ENCODE measurements at regions not wholly inside any gene's neighbourhood (a gene's known extent, or its start where the extent isn't known, plus 50 kb on each side); places are given as distances from the start of the nearest gene placed in this dataset.

DNA sequence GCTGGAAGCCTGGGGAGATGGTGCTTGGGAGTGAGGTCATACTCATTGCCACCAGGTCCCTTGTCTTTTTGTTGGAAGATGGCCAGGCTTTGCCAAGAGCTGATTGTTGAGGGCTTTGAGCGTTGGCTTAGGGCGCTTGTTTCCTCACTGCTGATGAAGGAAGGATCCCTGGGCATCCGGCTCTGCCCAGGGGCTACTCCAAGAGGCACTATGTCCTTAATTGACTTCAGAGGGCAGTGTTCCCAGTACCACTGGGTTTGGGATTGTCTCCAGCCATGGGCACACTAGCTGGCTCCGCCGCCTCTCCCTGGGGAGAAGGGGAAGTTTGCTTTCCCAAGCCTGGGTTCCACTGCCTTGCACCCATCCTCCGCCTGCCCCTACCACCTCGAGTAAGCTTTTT is 57.2 kb upstream of the RGMA start:
- Histone ChIP-seq H3K79me2 (ENCODE audit: control insufficient read depth, insufficient read depth, low read length) (no peaks in the 10 kb centered on the region), H3K23ac (ENCODE audit: low read length) (no peak overlapping the region), H3K27me3 (ENCODE audit: insufficient read depth, low read length, poor library complexity) (no peaks in the 10 kb centered on the region), H2BK15ac (replicated peaks; ENCODE audit: low read depth) (no peak overlapping the region), H3K79me1 (ENCODE audit: low read length) (no peaks in the 10 kb centered on the region), H2AK5ac (ENCODE audit: low read length) (no peak overlapping the region), H3K4me2 (ENCODE audit: low read length) (no peak overlapping the region), H3K4me3 (ENCODE audit: low read length) (no peak overlapping the region), H2BK120ac (ENCODE audit: low read depth, low read length) (no peak overlapping the region), H3K56ac (ENCODE audit: low read length) (no peak overlapping the region), H4K8ac (ENCODE audit: low read depth, low read length) (no peak overlapping the region), H3K4ac (ENCODE audit: low read depth, low read length) (no peak overlapping the region), H4K5ac (ENCODE audit: low read length) (no peak overlapping the region), H2BK5ac (ENCODE audit: low read length) (no peak overlapping the region), H3K36me3 (ENCODE audit: control insufficient read depth, insufficient read depth, low read length) (no peaks in the 10 kb centered on the region), H3K18ac (ENCODE audit: low read length) (no peak overlapping the region), H3K4me1 (ENCODE audit: control insufficient read depth, low read depth, low read length) (no peaks in the 10 kb centered on the region), H3K9ac (ENCODE audit: low read length) (no peak overlapping the region), H3K27ac (ENCODE audit: low read depth, low read length) (no peak overlapping the region)
- WGBS (ENCODE audit: extremely low coverage, insufficient coverage, low lambda C conversion rate): no CpG with 5 or more reads among the region's 7 CpGs
- no peak for DNase-seq

DNA sequence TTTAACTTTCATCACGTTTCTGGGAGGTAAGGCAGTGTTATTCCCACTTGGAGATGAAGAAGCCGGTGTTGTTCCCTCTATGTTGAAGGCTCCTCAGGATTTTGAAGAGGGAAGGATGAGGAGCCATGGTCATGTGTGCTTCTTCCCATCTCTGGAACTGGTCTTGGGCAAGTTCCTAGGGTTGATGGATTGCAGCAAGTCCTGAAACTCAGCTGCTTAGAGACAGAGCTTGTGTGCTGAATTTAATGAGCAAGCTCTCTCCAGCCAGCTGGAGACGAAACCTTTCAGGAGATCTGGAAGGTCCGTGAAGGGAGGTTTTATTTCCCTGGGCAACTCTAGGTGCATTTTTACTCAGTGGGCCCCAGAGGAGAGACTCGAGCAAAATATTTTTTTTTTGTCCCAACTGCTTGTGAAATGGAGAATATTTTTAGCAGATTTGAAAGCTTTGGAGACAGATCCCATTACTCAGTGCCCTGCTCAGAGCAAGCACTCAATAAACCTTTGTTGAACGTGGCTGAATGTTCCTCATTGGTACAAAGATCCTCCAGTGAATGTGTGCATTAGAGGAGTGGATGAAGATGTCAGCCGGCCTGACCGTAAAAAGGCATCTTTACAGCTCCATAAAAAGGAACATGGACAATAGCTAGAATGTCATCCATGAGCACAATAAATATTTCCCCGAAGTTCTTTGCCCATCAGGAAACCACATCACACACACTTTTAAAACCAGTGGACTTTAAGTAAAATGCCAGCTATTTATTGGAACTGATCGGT is 55.6 kb upstream of the RGMA start:
- H3K36me3 ChIP-seq (ENCODE audit: control insufficient read depth, insufficient read depth, low read length): no peaks in the 10 kb centered on the region
- H2BK120ac ChIP-seq (ENCODE audit: low read depth, low read length): no peak overlapping the region
- DNase-seq: no peak
- no peaks in the 10 kb centered on the region for H3K79me2 ChIP-seq (ENCODE audit: control insufficient read depth, insufficient read depth, low read length)
- H3K4me3 ChIP-seq (ENCODE audit: low read length): no peak overlapping the region
- no peak overlapping the region for H3K18ac ChIP-seq (ENCODE audit: low read length)
- no peak overlapping the region for H3K9ac ChIP-seq (ENCODE audit: low read length)
- H3K23ac ChIP-seq (ENCODE audit: low read length): no peak overlapping the region
- no peak overlapping the region for H4K8ac ChIP-seq (ENCODE audit: low read depth, low read length)
- H3K56ac ChIP-seq (ENCODE audit: low read length): no peak overlapping the region
- H2BK5ac ChIP-seq (ENCODE audit: low read length): no peak overlapping the region
- no peaks in the 10 kb centered on the region for H3K79me1 ChIP-seq (ENCODE audit: low read length)
- H3K4ac ChIP-seq (ENCODE audit: low read depth, low read length): no peak overlapping the region
- no peak overlapping the region for H3K4me2 ChIP-seq (ENCODE audit: low read length)
- H3K4me1 ChIP-seq (ENCODE audit: control insufficient read depth, low read depth, low read length): no peaks in the 10 kb centered on the region
- H3K27ac ChIP-seq (ENCODE audit: low read depth, low read length): no peak overlapping the region
- no CpG with 5 or more reads among the region's 10 CpGs for WGBS (ENCODE audit: extremely low coverage, insufficient coverage, low lambda C conversion rate)
- H2AK5ac ChIP-seq (ENCODE audit: low read length): no peak overlapping the region
- H3K27me3 ChIP-seq (ENCODE audit: insufficient read depth, low read length, poor library complexity): no peaks in the 10 kb centered on the region
- H4K5ac ChIP-seq (ENCODE audit: low read length): no peak overlapping the region
- no peak overlapping the region for H2BK15ac ChIP-seq (replicated peaks; ENCODE audit: low read depth)

DNA sequence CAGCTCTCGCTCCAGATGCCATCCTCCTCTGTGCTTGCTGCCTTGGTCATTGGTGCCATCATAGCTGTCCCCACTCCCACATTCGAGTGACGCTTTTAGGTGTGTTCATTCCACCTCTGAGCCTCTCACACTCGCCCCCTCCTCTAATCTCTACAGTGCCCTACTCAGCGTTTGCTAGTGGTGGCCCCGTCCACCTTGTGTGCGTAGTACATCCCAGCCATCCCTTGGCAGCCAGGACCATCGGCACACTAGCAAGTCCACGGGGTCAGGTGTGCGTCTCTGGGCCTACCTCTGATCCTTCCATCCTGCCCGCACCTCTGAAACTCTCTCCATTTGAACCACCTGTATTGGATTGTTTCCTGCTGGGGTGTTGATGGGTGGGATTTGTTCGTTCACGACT is 54.2 kb upstream of the RGMA start:
- Histone ChIP-seq H2BK15ac (replicated peaks; ENCODE audit: low read depth) (no peak overlapping the region), H3K9ac (ENCODE audit: low read length) (no peak overlapping the region), H3K79me2 (ENCODE audit: control insufficient read depth, insufficient read depth, low read length) (no peaks in the 10 kb centered on the region), H3K56ac (ENCODE audit: low read length) (no peak overlapping the region), H2AK5ac (ENCODE audit: low read length) (no peak overlapping the region), H3K4me1 (ENCODE audit: control insufficient read depth, low read depth, low read length) (no peaks in the 10 kb centered on the region), H3K4me3 (ENCODE audit: low read length) (no peak overlapping the region), H4K5ac (ENCODE audit: low read length) (no peak overlapping the region), H2BK120ac (ENCODE audit: low read depth, low read length) (no peak overlapping the region), H3K23ac (ENCODE audit: low read length) (no peak overlapping the region), H3K27ac (ENCODE audit: low read depth, low read length) (no peak overlapping the region), H3K79me1 (ENCODE audit: low read length) (no peaks in the 10 kb centered on the region), H3K18ac (ENCODE audit: low read length) (no peak overlapping the region), H3K27me3 (ENCODE audit: insufficient read depth, low read length, poor library complexity) (no peaks in the 10 kb centered on the region), H3K36me3 (ENCODE audit: control insufficient read depth, insufficient read depth, low read length) (no peaks in the 10 kb centered on the region), H2BK5ac (ENCODE audit: low read length) (no peak overlapping the region), H4K8ac (ENCODE audit: low read depth, low read length) (no peak overlapping the region), H3K4me2 (ENCODE audit: low read length) (no peak overlapping the region), H3K4ac (ENCODE audit: low read depth, low read length) (no peak overlapping the region)
- no peak for DNase-seq
- WGBS (ENCODE audit: extremely low coverage, insufficient coverage, low lambda C conversion rate): no CpG with 5 or more reads among the region's 13 CpGs

DNA sequence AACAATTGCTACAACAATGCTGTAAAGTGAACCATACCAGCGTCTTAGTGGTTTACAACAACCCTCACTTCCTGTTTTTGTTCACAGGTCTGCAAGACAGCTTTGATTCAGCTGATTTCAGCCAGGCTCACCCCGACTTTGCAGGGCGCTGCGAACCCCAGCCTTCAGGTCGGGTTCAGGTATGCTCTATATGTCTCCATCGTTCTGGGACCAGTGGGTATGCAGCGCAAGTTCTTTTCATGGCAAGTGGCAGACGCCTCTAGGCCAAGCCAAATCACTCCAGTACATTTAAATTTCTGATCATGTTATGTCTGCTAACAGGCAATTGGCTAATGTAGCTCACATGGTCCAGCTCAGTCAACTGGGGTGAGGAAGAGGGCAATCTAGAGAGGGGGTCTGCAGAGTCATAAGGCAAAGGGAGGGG is 52.4 kb upstream of the RGMA start:
- Histone ChIP-seq H3K4me2 (ENCODE audit: low read length) (no peak overlapping the region), H2BK15ac (replicated peaks; ENCODE audit: low read depth) (no peak overlapping the region), H3K4me3 (ENCODE audit: low read length) (no peak overlapping the region), H3K4ac (ENCODE audit: low read depth, low read length) (no peak overlapping the region), H2BK5ac (ENCODE audit: low read length) (no peak overlapping the region), H3K79me2 (ENCODE audit: control insufficient read depth, insufficient read depth, low read length) (no peaks in the 10 kb centered on the region), H2BK120ac (ENCODE audit: low read depth, low read length) (no peak overlapping the region), H3K79me1 (ENCODE audit: low read length) (no peaks in the 10 kb centered on the region), H3K18ac (ENCODE audit: low read length) (no peak overlapping the region), H3K27me3 (ENCODE audit: insufficient read depth, low read length, poor library complexity) (no peaks in the 10 kb centered on the region), H3K4me1 (ENCODE audit: control insufficient read depth, low read depth, low read length) (no peaks in the 10 kb centered on the region), H3K9ac (ENCODE audit: low read length) (no peak overlapping the region), H3K56ac (ENCODE audit: low read length) (no peak overlapping the region), H4K8ac (ENCODE audit: low read depth, low read length) (no peak overlapping the region), H3K23ac (ENCODE audit: low read length) (no peak overlapping the region), H2AK5ac (ENCODE audit: low read length) (no peak overlapping the region), H3K36me3 (ENCODE audit: control insufficient read depth, insufficient read depth, low read length) (no peaks in the 10 kb centered on the region), H4K5ac (ENCODE audit: low read length) (no peak overlapping the region), H3K27ac (ENCODE audit: low read depth, low read length) (no peak overlapping the region)
- WGBS (ENCODE audit: extremely low coverage, insufficient coverage, low lambda C conversion rate): no CpG with 5 or more reads among the region's 8 CpGs
- no peak for DNase-seq

DNA sequence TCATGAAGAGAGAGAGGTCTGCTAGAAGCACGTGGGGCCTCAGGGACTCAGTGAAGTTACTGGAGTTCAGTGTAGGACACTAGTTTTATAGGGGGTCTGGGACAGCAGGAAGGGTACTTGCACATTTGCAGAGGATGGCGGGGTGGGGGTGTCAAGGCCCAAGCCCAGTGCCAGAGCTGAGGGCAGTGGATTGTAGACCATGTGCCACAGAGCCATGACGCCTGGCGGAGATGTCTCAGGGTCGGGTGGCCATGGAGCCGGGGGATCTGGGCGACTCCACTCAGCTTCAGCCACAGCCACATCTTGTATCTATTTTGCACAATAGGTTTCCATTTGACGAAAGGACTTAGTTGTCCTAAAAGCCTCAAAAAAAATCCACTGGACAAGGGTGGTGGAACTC is 50.4 kb upstream of the RGMA start:
- Histone ChIP-seq H3K4me3 (ENCODE audit: low read length) (no peak overlapping the region), H3K4me2 (ENCODE audit: low read length) (no peak overlapping the region), H3K79me1 (ENCODE audit: low read length) (no peaks in the 10 kb centered on the region), H3K9ac (ENCODE audit: low read length) (no peak overlapping the region), H3K23ac (ENCODE audit: low read length) (no peak overlapping the region), H4K5ac (ENCODE audit: low read length) (no peak overlapping the region), H3K27me3 (ENCODE audit: insufficient read depth, low read length, poor library complexity) (no peaks in the 10 kb centered on the region), H2BK15ac (replicated peaks; ENCODE audit: low read depth) (no peak overlapping the region), H3K27ac (ENCODE audit: low read depth, low read length) (no peak overlapping the region), H3K79me2 (ENCODE audit: control insufficient read depth, insufficient read depth, low read length) (no peaks in the 10 kb centered on the region), H3K36me3 (ENCODE audit: control insufficient read depth, insufficient read depth, low read length) (no peaks in the 10 kb centered on the region), H3K4ac (ENCODE audit: low read depth, low read length) (no peak overlapping the region), H3K18ac (ENCODE audit: low read length) (no peak overlapping the region), H3K4me1 (ENCODE audit: control insufficient read depth, low read depth, low read length) (no peaks in the 10 kb centered on the region), H2BK5ac (ENCODE audit: low read length) (no peak overlapping the region), H2BK120ac (ENCODE audit: low read depth, low read length) (no peak overlapping the region), H4K8ac (ENCODE audit: low read depth, low read length) (no peak overlapping the region), H3K56ac (ENCODE audit: low read length) (no peak overlapping the region), H2AK5ac (ENCODE audit: low read length) (no peak overlapping the region)
- no peak for DNase-seq
- WGBS (ENCODE audit: extremely low coverage, insufficient coverage, low lambda C conversion rate): no CpG with 5 or more reads among the region's 8 CpGs

DNA sequence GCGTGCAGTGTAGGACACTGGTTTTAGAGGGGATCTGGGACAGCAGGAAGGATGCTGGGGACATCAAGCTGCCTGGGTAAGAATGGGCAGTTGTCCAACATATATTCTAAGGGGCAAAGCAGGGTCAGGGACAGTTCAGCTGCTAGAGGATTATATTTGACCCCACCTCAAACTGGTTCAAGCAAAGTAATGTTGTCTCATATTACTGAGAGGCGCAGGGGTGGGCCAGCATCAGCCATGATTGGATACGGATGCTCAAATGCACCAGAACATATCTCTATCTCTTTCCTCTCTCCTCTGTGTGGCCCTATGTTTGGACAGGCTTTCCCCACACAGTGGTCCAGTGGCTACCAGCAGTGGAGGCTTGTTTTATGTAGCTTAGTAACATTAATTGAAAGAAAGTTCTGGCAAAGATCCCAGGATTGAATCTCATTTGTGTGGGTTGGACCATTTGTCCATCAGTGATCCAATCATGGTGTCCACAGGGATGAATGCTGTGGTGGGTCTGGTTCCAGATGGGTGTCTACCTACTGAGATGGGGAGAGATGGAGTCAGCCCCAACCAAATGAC is 49.8 kb upstream of the RGMA start:
- Histone ChIP-seq H4K8ac (ENCODE audit: low read depth, low read length) (no peak overlapping the region), H3K79me1 (ENCODE audit: low read length) (no peaks in the 10 kb centered on the region), H3K27me3 (ENCODE audit: insufficient read depth, low read length, poor library complexity) (no peaks in the 10 kb centered on the region), H3K79me2 (ENCODE audit: control insufficient read depth, insufficient read depth, low read length) (no peaks in the 10 kb centered on the region), H3K27ac (ENCODE audit: low read depth, low read length) (no peak overlapping the region), H3K4ac (ENCODE audit: low read depth, low read length) (no peak overlapping the region), H4K5ac (ENCODE audit: low read length) (no peak overlapping the region), H3K4me2 (ENCODE audit: low read length) (no peak overlapping the region), H3K4me1 (ENCODE audit: control insufficient read depth, low read depth, low read length) (no peaks in the 10 kb centered on the region), H3K23ac (ENCODE audit: low read length) (no peak overlapping the region), H3K18ac (ENCODE audit: low read length) (no peak overlapping the region), H3K56ac (ENCODE audit: low read length) (no peak overlapping the region), H2BK5ac (ENCODE audit: low read length) (no peak overlapping the region), H2BK15ac (replicated peaks; ENCODE audit: low read depth) (no peak overlapping the region), H3K4me3 (ENCODE audit: low read length) (no peak overlapping the region), H2BK120ac (ENCODE audit: low read depth, low read length) (no peak overlapping the region), H3K9ac (ENCODE audit: low read length) (no peak overlapping the region), H3K36me3 (ENCODE audit: control insufficient read depth, insufficient read depth, low read length) (no peaks in the 10 kb centered on the region), H2AK5ac (ENCODE audit: low read length) (no peak overlapping the region)
- WGBS (ENCODE audit: extremely low coverage, insufficient coverage, low lambda C conversion rate): no CpG with 5 or more reads among the region's 3 CpGs
- no peak for DNase-seq
